Kidney epithelial cell (primary cell): ENCODE measurements at regions not wholly inside any gene's neighbourhood (a gene's known extent, or its start where the extent isn't known, plus 50 kb on each side); places are given as distances from the start of the nearest gene placed in this dataset.

Experiments used
- DNase-seq: peaks from one replicate; pipeline ENCODE4 v3.0.0-alpha.2; 2010; ENCODE audit warnings: low read depth
- H3K27me3 ChIP-seq: 2 replicates; pipeline ENCODE4 v1.6.0; 2011; ENCODE audit warnings: low read length; ENCODE audit not compliant: control insufficient read depth, insufficient read depth
- H3K36me3 ChIP-seq: 2 replicates; pipeline ENCODE4 v1.5.1; 2011; ENCODE audit warnings: low read length; ENCODE audit not compliant: control insufficient read depth, insufficient read depth
- H3K4me3 ChIP-seq: 2 replicates; pipeline ENCODE4 v1.5.1; 2011; ENCODE audit warnings: low read depth, mild to moderate bottlenecking, control low read depth, low read length
- TF ChIP-seq, protein P1 (sequence below): IDR thresholded peaks from 2 replicates; pipeline ENCODE4 v1.5.1; 2011; ENCODE audit warnings: mild to moderate bottlenecking, moderate library complexity, low read length, control low read depth, inconsistent platforms; ENCODE audit not compliant: insufficient read depth, poor library complexity, severe bottlenecking

GRCh38 chr20:50295762-50296449, 105.3 kb downstream of the CEBPB start:
- Histone ChIP-seq H3K36me3 (no peaks in the 10 kb centered on the region), H3K27me3 (no peaks in the 10 kb centered on the region), H3K4me3 (no peak overlapping the region)
- TF ChIP-seq, protein P1, sequence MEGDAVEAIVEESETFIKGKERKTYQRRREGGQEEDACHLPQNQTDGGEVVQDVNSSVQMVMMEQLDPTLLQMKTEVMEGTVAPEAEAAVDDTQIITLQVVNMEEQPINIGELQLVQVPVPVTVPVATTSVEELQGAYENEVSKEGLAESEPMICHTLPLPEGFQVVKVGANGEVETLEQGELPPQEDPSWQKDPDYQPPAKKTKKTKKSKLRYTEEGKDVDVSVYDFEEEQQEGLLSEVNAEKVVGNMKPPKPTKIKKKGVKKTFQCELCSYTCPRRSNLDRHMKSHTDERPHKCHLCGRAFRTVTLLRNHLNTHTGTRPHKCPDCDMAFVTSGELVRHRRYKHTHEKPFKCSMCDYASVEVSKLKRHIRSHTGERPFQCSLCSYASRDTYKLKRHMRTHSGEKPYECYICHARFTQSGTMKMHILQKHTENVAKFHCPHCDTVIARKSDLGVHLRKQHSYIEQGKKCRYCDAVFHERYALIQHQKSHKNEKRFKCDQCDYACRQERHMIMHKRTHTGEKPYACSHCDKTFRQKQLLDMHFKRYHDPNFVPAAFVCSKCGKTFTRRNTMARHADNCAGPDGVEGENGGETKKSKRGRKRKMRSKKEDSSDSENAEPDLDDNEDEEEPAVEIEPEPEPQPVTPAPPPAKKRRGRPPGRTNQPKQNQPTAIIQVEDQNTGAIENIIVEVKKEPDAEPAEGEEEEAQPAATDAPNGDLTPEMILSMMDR, result no peak
- no peak for DNase-seq

GRCh38 chr20:50296450-50297375, 106.1 kb downstream of the CEBPB start:
- no peak for DNase-seq
- TF ChIP-seq, protein P1, result no peak
- H3K4me3 ChIP-seq, result no peak overlapping the region
- no peaks in the 10 kb centered on the region for H3K36me3 ChIP-seq
- no peaks in the 10 kb centered on the region for H3K27me3 ChIP-seq

GRCh38 chr20:50297498-50298376, 107.1 kb downstream of the CEBPB start:
- Histone ChIP-seq H3K4me3 (no peak overlapping the region), H3K36me3 (no peaks in the 10 kb centered on the region), H3K27me3 (no peaks in the 10 kb centered on the region)
- TF ChIP-seq, protein P1, result no peak
- no peak for DNase-seq

DNA sequence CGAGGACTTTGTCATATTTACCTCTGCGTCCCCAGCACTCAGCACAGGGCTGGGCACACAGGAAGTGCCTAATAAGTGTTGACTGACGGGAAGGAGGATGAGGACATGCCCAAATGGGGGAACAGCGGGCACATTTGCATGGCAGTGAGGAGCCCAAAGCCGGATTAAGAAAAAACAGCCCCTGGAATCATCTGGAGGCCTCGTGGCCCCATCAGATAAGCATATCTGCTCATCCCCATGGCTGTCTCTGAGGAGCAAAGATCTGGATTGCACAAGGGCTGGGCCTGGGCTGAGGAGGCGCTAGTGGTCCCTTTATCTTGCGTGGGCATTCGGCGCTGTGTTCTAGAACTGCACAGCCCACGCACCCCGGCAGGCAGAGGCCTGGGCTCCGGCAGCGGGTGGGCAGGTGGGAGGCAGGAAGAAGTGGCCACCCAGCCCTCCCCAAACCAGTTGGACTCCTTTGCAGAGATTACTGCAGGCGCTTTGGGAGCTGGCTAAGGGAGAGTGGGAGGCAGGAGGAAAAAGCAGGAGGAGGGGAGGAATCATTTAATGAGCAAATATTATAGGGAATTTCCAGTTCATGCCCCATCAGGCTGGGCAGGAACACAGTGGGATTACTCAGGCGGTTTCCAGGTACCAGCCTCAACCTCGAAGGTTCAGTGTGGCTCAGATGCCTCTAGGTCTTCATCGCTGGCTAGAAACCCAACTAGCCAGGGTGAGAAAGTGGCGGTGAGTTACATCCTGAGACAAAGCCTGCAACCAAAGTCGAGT, 108.1 kb downstream of the CEBPB start:
- TF ChIP-seq, protein P1, result no peak
- Histone ChIP-seq H3K36me3 (no peaks in the 10 kb centered on the region), H3K27me3 (no peaks in the 10 kb centered on the region), H3K4me3 (no peak overlapping the region)
- DNase-seq, result no peak

DNA sequence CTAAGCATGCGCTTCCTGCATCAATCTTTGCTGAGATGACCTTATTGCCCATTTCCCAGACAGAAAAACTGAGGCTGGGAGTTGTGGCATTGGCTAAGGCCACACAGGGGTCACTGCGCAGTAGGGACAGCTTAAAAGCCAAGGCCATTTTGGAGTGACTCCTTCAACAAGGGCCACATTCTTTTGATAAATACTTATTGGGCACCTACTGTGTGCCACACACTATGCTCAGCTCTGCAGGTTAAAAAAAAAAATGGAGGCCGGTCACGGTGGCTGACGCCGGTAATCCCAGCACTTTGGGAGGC, 108.6 kb downstream of the CEBPB start:
- H3K4me3 ChIP-seq, result no peak overlapping the region
- DNase-seq, result no peak
- H3K27me3 ChIP-seq, result no peaks in the 10 kb centered on the region
- TF ChIP-seq, protein P1, result no peak
- H3K36me3 ChIP-seq, result no peaks in the 10 kb centered on the region
